Uterus (tissue), 3 donors: ENCODE measurements at regions not wholly inside any gene's neighbourhood (a gene's known extent, or its start where the extent isn't known, plus 50 kb on each side); places are given as distances from the start of the nearest gene placed in this dataset.

Experiments
- DNase-seq, 2 donors: peaks; one replicate each; pipeline ENCODE4 v3.0.0-alpha.2; 2019 to 2020
- H3K27ac ChIP-seq, 2 donors: fragments of 200-600 bp; sonication (generic); 1 replicate in 1 of 2; 2 replicates in 1 of 2; pipeline ENCODE4 v1.5.1; 2016 to 2018
- H3K27me3 ChIP-seq, 2 donors: fragments of 200-600 bp; sonication (generic); one replicate each; pipeline ENCODE4 v1.5.1; 2018 to 2019; ENCODE audit warnings: control low read depth in 1 of 2
- H3K36me3 ChIP-seq, 2 donors: fragments of 200-600 bp; sonication (generic); one replicate each; pipeline ENCODE4 v1.5.1; 2019; ENCODE audit warnings: control low read depth in 1 of 2
- H3K4me1 ChIP-seq, 2 donors: fragments of 200-600 bp; sonication (generic); one replicate each; pipeline ENCODE4 v1.5.1; 2018 to 2019; ENCODE audit warnings: control low read depth in 1 of 2
- H3K4me3 ChIP-seq, 2 donors: fragments of 200-600 bp; sonication (generic); 1 replicate in 1 of 2; 2 replicates in 1 of 2; pipeline ENCODE4 v1.5.1; 2018 to 2019; ENCODE audit warnings: mild to moderate bottlenecking in 1 of 2
- H3K9me3 ChIP-seq, 2 donors: fragments of 200-600 bp; sonication (generic); one replicate each; pipeline ENCODE4 v1.5.1; 2019; ENCODE audit warnings: control low read depth in 1 of 2
- CTCF ChIP-seq, 4 experiments: fragments of 200-600 bp in 2 of 4; fragments of 450-650 bp in 2 of 4; sonication (generic) in 2 of 4; IDR thresholded peaks; one replicate each; pipeline ENCODE4 v1.5.1; 2016 to 2019; ENCODE audit warnings: antibody characterized with exemption in 4 of 4, mild to moderate bottlenecking in 2 of 4, moderate library complexity in 1 of 4
- POLR2A ChIP-seq, 2 donors: fragments of 450-650 bp; IDR thresholded peaks; one replicate each; pipeline ENCODE4 v1.6.1; 2016; ENCODE audit warnings: antibody characterized with exemption in 2 of 2, mild to moderate bottlenecking in 1 of 2, moderate library complexity in 1 of 2
- intact Hi-C: fragments of 100-400 bp; cut with DNase I; formaldehyde crosslinking; loops from one replicate; pipeline ENCODE4 v1.15.1; 2023; ENCODE audit warnings: low total_unique reads
- donor health status: DM: yes; HTN: yes; CAD: no.

- DNase-seq, result no peak
- Histone ChIP-seq H3K27me3 (no peaks in the 10 kb centered on the region), H3K27ac (no peak overlapping the region), H3K36me3 (no peaks in the 10 kb centered on the region), H3K4me1 (no peaks in the 10 kb centered on the region), H3K9me3 (no peaks in the 10 kb centered on the region), H3K4me3 (no peak overlapping the region)
- intact Hi-C loops, result no loop called here
- TF ChIP-seq POLR2A (IDR thresholded peaks at IDR 0.05) (no peak), CTCF (IDR thresholded peaks at IDR 0.05) (no peak)
Measured at GRCh38 chr1:43083375-43083891, 88.7 kb downstream of the EBNA1BP2 start.

GRCh38 chr1:43082740-43083139 lies 89.3 kb downstream of the EBNA1BP2 start:
- no peak for DNase-seq
- no peak for TF ChIP-seq CTCF (IDR thresholded peaks at IDR 0.05)
- TF ChIP-seq POLR2A (IDR thresholded peaks at IDR 0.05), result no peak
- intact Hi-C loops, result no loop called here
- H3K4me3 ChIP-seq, result no peak overlapping the region
- no peaks in the 10 kb centered on the region for H3K9me3 ChIP-seq
- no peaks in the 10 kb centered on the region for H3K36me3 ChIP-seq
- no peaks in the 10 kb centered on the region for H3K27me3 ChIP-seq
- no peak overlapping the region for H3K27ac ChIP-seq
- no peaks in the 10 kb centered on the region for H3K4me1 ChIP-seq

GRCh38 chr1:43077273-43077672 lies 94.8 kb downstream of the EBNA1BP2 start:
- no peaks in the 10 kb centered on the region for H3K36me3 ChIP-seq
- DNase-seq, result no peak
- H3K27me3 ChIP-seq, result no peaks in the 10 kb centered on the region
- TF ChIP-seq CTCF (IDR thresholded peaks at IDR 0.05) (no peak), POLR2A (IDR thresholded peaks at IDR 0.05) (no peak)
- intact Hi-C loops, result loop anchor here (10.0 kb wide), 1 partner anchor 502 kb away; no protein-coding TSS in a partner anchor
- no peaks in the 10 kb centered on the region for H3K9me3 ChIP-seq
- no peak overlapping the region for H3K4me3 ChIP-seq
- no peak overlapping the region for H3K27ac ChIP-seq
- H3K4me1 ChIP-seq, result no peaks in the 10 kb centered on the region

- H3K4me1 ChIP-seq, result no peaks in the 10 kb centered on the region
- intact Hi-C loops, result loop anchor here (10.0 kb wide), 1 partner anchor 500 kb away; no protein-coding TSS in a partner anchor
- no peaks in the 10 kb centered on the region for H3K27me3 ChIP-seq
- no peak overlapping the region for H3K4me3 ChIP-seq
- H3K36me3 ChIP-seq, result no peaks in the 10 kb centered on the region
- H3K27ac ChIP-seq, result no peak overlapping the region
- TF ChIP-seq CTCF (IDR thresholded peaks at IDR 0.05) (no peak), POLR2A (IDR thresholded peaks at IDR 0.05) (no peak)
- DNase-seq, result no peak
- no peaks in the 10 kb centered on the region for H3K9me3 ChIP-seq
Measured at GRCh38 chr1:43074709-43075108, 97.4 kb downstream of the EBNA1BP2 start.

- Histone ChIP-seq H3K9me3 (no peaks in the 10 kb centered on the region), H3K4me3 (no peak overlapping the region), H3K4me1 (no peaks in the 10 kb centered on the region), H3K36me3 (no peaks in the 10 kb centered on the region), H3K27ac (no peak overlapping the region), H3K27me3 (no peaks in the 10 kb centered on the region)
- intact Hi-C loops, result loop anchor here (10.0 kb wide), 1 partner anchor 499 kb away; no protein-coding TSS in a partner anchor
- no peak for TF ChIP-seq POLR2A (IDR thresholded peaks at IDR 0.05)
- no peak for TF ChIP-seq CTCF (IDR thresholded peaks at IDR 0.05)
- DNase-seq, result no peak
Measured at GRCh38 chr1:43074244-43074643, 97.8 kb downstream of the EBNA1BP2 start.
